Natural killer cell treated with Interleukin-12 subunit alpha and Interleukin-12 subunit beta and Interleukin-15 and Interleukin-18, amount 100 ng/mL, for 72 hours (primary cell): ENCODE measurements at regions not wholly inside any gene's neighbourhood (a gene's known extent, or its start where the extent isn't known, plus 50 kb on each side); places are given as distances from the start of the nearest gene placed in this dataset.

ENCODE experiments used
- ATAC-seq, 2 donors: fragments of 150-1000 bp; cut with Tn5 transposase in 1 of 2; sonication (Bioruptor Pico), chemical (Tn5 transposase) in 1 of 2; 2 replicates each; pipeline ENCODE4 v1.10.0; 2021
- DNase-seq: peaks from one replicate; pipeline ENCODE4 v3.0.0; 2022; ENCODE audit warnings: low spot score
- H3K27ac Mint-ChIP-seq, 2 donors: 1 replicate in 1 of 2; 2 replicates in 1 of 2; pipeline ENCODE4 v1.8.0; 2022; ENCODE audit warnings: mixed read lengths in 2 of 2, mild to moderate bottlenecking in 1 of 2, moderate library complexity in 1 of 2
- H3K27me3 Mint-ChIP-seq, 2 donors: 1 replicate in 1 of 2; 2 replicates in 1 of 2; pipeline ENCODE4 v1.8.0; 2022; ENCODE audit warnings: mixed read lengths in 2 of 2
- H3K36me3 Mint-ChIP-seq: one replicate; pipeline ENCODE4 v1.8.0; 2022; ENCODE audit warnings: mixed read lengths
- H3K4me1 Mint-ChIP-seq, 2 donors: 1 replicate in 1 of 2; 2 replicates in 1 of 2; pipeline ENCODE4 v1.8.0; 2022; ENCODE audit warnings: low read depth in 2 of 2, mixed read lengths in 2 of 2, mild to moderate bottlenecking in 1 of 2
- H3K4me3 Mint-ChIP-seq: one replicate; pipeline ENCODE4 v1.8.0; 2022; ENCODE audit warnings: mixed read lengths
- H3K9me3 Mint-ChIP-seq: 2 replicates; pipeline ENCODE4 v1.8.0; 2022; ENCODE audit warnings: mixed read lengths

GRCh38 chr4:138912704-138913340 lies 102.8 kb upstream of the NOCT start:
- no peaks in the 10 kb centered on the region for H3K36me3 Mint-ChIP-seq
- no peaks in the 10 kb centered on the region for H3K27me3 Mint-ChIP-seq
- H3K4me3 Mint-ChIP-seq, result no peak overlapping the region
- ATAC-seq (no peak), DNase-seq (no peak)
- no peak overlapping the region for H3K27ac Mint-ChIP-seq
- H3K4me1 Mint-ChIP-seq, result no peaks in the 10 kb centered on the region
- no peaks in the 10 kb centered on the region for H3K9me3 Mint-ChIP-seq

DNA sequence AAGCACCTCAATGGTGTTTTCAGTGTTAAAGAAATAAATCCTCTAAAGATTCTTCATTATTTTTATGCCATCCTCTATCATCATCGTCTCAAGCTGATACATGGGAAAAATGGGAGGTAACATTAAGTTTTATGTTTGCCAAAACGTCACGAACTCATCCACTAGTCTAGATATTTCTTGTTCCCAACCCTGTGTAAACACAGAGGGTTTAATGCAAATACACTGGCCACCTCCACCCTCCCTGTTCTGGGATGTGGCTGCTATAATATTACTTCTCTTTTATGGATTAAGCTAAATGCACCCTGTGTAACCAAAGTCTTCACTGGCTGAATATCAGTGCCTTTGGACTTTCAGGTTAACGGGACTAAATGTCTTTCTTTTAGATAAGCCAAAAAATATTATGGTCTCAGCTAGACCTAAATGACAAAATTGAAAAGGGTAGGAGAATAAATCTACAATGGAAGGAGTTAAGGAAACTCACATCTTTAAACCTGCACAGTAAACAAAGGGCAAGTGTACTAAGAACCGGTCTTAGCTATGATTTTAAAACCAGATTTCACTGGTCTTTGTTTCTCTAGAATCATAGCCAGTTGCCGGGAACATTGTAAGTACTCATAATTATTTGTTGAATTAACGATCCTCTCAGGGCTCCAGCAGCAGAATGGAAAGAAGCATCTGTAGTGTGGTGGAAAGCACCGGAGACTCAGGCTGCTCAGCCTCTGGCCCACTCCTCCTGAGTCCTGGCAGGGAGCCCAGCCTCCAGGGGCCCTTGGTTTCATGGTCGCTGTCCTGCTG lies 103.5 kb upstream of the NOCT start:
- Mint-ChIP-seq H3K9me3 (no peaks in the 10 kb centered on the region), H3K4me3 (no peak overlapping the region), H3K27ac (no peak overlapping the region), H3K4me1 (no peaks in the 10 kb centered on the region), H3K27me3 (no peaks in the 10 kb centered on the region), H3K36me3 (no peaks in the 10 kb centered on the region)
- DNase-seq (no peak), ATAC-seq (no peak)

DNA sequence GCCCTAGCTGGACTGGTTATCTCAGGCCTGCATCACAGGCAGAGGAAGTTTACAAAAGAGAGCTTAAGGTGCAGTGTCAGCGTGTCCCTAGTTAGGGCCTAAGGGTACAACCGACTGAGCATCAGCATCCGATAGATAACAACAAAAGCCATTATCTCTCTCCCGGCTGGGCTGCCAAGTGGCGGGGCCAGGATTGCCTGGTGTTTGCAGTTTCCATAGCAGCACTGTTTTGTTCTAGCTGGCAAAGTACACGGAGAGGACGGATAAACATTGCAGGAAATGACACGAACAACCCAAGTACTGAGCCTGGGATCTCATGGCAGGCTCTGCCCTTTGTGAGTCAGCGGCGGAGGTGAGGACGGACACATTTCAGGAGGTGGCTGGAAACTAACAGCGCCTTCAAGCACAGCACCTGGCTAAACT lies 104.7 kb upstream of the NOCT start:
- ATAC-seq (no peak), DNase-seq (no peak)
- H3K36me3 Mint-ChIP-seq, result no peaks in the 10 kb centered on the region
- no peaks in the 10 kb centered on the region for H3K4me1 Mint-ChIP-seq
- no peaks in the 10 kb centered on the region for H3K27me3 Mint-ChIP-seq
- no peak overlapping the region for H3K27ac Mint-ChIP-seq
- H3K9me3 Mint-ChIP-seq, result no peaks in the 10 kb centered on the region
- no peak overlapping the region for H3K4me3 Mint-ChIP-seq

DNA sequence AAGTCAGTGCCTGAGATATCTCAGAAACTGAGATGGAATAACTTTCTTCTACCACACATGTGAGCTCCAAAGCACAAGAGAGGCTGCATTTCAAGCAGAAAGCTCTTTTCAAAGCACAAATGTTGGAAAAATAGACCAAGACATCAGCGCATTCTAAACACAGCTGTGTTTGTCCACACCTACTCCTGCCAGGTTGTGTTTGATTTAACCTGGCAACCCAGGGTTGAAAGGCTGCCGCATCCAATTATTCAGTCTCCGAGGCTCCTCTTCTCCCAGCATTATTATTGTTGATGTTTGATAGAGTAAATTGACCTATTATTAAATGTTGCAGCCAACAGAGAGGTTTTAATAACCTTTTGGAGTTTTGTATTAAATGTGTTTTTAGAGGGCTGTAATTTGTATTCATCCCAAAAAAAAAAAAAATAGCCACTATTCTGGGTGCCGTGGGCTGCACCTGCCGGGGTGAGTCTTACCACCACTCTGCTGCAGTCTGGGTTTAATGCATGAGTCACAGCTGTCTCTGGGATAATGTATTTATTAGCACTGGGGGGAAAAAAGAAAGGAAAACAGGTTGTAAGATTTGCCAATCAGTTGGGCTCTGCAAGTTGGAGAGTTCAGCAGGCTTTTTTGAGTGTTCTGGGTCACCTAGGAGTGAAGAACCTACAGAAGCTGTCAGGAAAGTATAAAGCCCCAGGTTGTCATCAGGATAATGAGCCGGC lies 105.2 kb upstream of the NOCT start:
- H3K4me1 Mint-ChIP-seq, result no peaks in the 10 kb centered on the region
- H3K4me3 Mint-ChIP-seq, result no peak overlapping the region
- no peaks in the 10 kb centered on the region for H3K36me3 Mint-ChIP-seq
- H3K27me3 Mint-ChIP-seq, result no peaks in the 10 kb centered on the region
- H3K9me3 Mint-ChIP-seq, result no peaks in the 10 kb centered on the region
- ATAC-seq (no peak), DNase-seq (no peak)
- no peak overlapping the region for H3K27ac Mint-ChIP-seq

DNA sequence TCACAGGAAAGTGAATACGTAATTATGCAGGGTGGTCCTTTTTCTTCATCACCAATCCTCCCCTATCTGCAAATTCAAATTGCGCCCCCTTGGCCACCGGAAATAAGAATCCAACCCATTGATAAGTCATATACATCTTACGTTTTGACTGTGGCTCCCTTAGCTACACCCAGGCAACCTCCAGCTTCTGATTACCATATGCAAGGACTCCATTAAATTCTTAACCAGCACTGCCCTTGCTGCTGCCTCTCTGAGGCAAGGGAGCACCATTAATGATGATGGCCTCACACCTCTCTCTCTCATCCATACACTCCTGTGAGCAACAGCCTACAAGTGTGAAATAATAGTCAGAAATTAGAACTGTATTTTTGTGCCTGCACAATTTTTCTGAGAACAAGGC lies 106.0 kb upstream of the NOCT start:
- ATAC-seq (no peak), DNase-seq (no peak)
- H3K4me1 Mint-ChIP-seq, result peaks cover 0 to 2% of the 10 kb centered on the region in 2 donors
- H3K27me3 Mint-ChIP-seq, result no peaks in the 10 kb centered on the region
- H3K9me3 Mint-ChIP-seq, result no peaks in the 10 kb centered on the region
- no peaks in the 10 kb centered on the region for H3K36me3 Mint-ChIP-seq
- H3K27ac Mint-ChIP-seq, result no peak overlapping the region
- H3K4me3 Mint-ChIP-seq, result no peak overlapping the region

DNA sequence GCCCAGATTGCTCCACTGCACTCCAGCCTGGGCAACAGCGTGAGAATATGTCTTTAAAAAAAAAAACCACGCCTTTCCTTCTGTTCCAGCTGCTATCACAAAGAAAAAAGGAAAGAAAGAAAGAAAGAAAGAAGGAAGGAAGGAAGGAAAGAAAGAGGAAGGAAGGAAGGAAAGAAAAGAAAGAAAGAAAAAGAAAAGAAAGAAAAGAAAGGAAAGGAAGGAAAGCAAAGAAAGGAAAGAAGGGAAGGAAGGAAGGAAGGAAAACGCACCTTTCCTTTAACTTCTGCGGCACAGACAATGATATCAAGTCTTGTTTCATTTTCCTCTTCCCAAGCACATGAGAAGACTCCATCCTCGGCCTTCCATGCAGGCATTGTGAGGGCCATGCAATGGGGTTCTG lies 107.4 kb upstream of the NOCT start:
- Mint-ChIP-seq H3K27me3 (no peaks in the 10 kb centered on the region), H3K9me3 (no peaks in the 10 kb centered on the region), H3K36me3 (no peaks in the 10 kb centered on the region), H3K27ac (no peak overlapping the region), H3K4me3 (no peak overlapping the region), H3K4me1 (peaks cover 0 to 2% of the 10 kb centered on the region in 2 donors)
- DNase-seq (no peak), ATAC-seq (no peak)

DNA sequence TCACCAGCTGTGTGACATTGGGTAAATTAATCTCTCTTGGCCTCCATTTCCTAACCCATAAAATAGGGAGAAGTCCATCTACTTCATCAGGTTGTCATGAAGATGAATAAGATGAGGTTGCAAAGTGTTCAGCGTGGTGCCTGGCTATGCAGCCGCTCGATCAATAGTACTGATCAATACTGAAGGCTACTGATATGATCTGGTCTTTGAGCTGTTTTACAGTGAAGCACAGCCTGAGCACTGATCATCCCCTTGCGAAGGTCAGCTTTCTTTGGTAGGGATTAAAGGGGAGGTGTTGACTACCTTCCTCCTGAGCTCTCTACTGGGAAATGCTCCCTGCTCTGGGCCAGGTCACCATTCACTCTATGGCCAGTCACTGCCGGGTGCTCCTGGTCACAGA lies 108.4 kb upstream of the NOCT start:
- ATAC-seq (no peak), DNase-seq (no peak)
- Mint-ChIP-seq H3K4me1 (peaks cover 0 to 2% of the 10 kb centered on the region in 2 donors), H3K36me3 (no peaks in the 10 kb centered on the region), H3K27me3 (no peaks in the 10 kb centered on the region), H3K27ac (no peak overlapping the region), H3K9me3 (no peaks in the 10 kb centered on the region), H3K4me3 (no peak overlapping the region)

GRCh38 chr4:138904793-138905192 lies 110.8 kb upstream of the NOCT start:
- Mint-ChIP-seq H3K36me3 (no peaks in the 10 kb centered on the region), H3K4me3 (no peak overlapping the region), H3K27me3 (no peaks in the 10 kb centered on the region), H3K9me3 (no peaks in the 10 kb centered on the region), H3K4me1 (peaks cover 0 to 2% of the 10 kb centered on the region in 2 donors), H3K27ac (no peak overlapping the region)
- ATAC-seq (no peak), DNase-seq (no peak)

- peaks cover 0 to 2% of the 10 kb centered on the region in 2 donors for H3K4me1 Mint-ChIP-seq
- H3K27ac Mint-ChIP-seq, result no peak overlapping the region
- no peak overlapping the region for H3K4me3 Mint-ChIP-seq
- DNase-seq, result no peak
- no peaks in the 10 kb centered on the region for H3K9me3 Mint-ChIP-seq
- no peaks in the 10 kb centered on the region for H3K36me3 Mint-ChIP-seq
- no peak for ATAC-seq
- no peaks in the 10 kb centered on the region for H3K27me3 Mint-ChIP-seq
Observed at GRCh38 chr4:138903185-138903584, 112.4 kb upstream of the NOCT start.

DNA sequence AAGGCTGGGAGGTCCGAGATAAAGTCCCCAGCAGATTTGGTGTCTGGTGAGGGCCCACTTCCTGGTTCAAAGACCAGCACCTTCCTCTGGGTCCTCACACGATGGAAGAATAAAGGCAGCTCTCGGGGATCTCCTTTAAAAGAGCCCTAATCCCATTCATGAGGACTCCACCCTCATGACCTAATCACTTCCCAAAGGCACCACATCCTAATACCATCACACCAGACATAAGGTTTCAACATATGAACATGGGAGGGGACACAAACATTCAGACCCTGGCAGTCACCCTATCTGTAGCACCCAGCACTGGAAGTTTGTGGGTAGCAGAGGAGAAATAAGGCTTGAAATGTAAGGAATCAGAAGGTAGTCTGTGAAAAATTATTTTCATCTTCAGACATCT lies 112.9 kb upstream of the NOCT start:
- H3K27me3 Mint-ChIP-seq, result no peaks in the 10 kb centered on the region
- DNase-seq, result no peak
- peaks cover 0 to 2% of the 10 kb centered on the region in 2 donors for H3K4me1 Mint-ChIP-seq
- no peaks in the 10 kb centered on the region for H3K9me3 Mint-ChIP-seq
- ATAC-seq, result no peak
- H3K4me3 Mint-ChIP-seq, result no peak overlapping the region
- no peaks in the 10 kb centered on the region for H3K36me3 Mint-ChIP-seq
- H3K27ac Mint-ChIP-seq, result no peak overlapping the region

DNA sequence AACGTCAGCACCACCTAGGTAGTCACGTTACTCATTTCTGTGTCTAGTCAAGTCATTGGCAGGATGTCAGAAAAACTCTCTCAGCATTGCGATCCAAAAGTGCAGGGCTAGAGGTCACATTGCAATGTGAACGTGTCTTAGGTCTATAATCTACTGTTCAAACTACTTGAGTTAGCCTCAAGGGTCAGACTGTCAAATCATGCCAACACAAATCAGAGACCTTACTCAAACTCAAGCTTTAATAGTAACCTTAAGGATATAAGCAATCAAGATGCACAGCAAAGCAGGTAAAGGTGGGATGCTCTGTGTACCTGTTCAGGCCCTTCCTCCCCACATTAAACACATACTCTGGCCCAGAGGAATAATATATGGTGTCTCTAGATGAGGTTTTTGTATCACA lies 114.4 kb upstream of the NOCT start:
- Mint-ChIP-seq H3K36me3 (no peaks in the 10 kb centered on the region), H3K4me3 (no peak overlapping the region), H3K27me3 (peaks cover 0 to 6% of the 10 kb centered on the region in 2 donors), H3K27ac (no peak overlapping the region), H3K9me3 (no peaks in the 10 kb centered on the region), H3K4me1 (peaks cover 0 to 2% of the 10 kb centered on the region in 2 donors)
- DNase-seq, result no peak
- no peak for ATAC-seq

GRCh38 chr4:138899999-138900398 lies 115.6 kb upstream of the NOCT start:
- Mint-ChIP-seq H3K4me1 (peaks cover 0 to 2% of the 10 kb centered on the region in 2 donors), H3K27me3 (peaks cover 3 to 6% of the 10 kb centered on the region in 2 donors), H3K9me3 (no peaks in the 10 kb centered on the region), H3K36me3 (no peaks in the 10 kb centered on the region), H3K4me3 (no peak overlapping the region), H3K27ac (no peak overlapping the region)
- ATAC-seq (no peak), DNase-seq (no peak)

GRCh38 chr4:138898282-138898681 lies 117.3 kb upstream of the NOCT start:
- H3K36me3 Mint-ChIP-seq, result no peaks in the 10 kb centered on the region
- H3K4me3 Mint-ChIP-seq, result no peak overlapping the region
- peaks cover 3 to 6% of the 10 kb centered on the region in 2 donors for H3K27me3 Mint-ChIP-seq

GRCh38 chr4:138897811-138898226 lies 117.8 kb upstream of the NOCT start:
- Mint-ChIP-seq H3K4me3 (no peak overlapping the region), H3K36me3 (no peaks in the 10 kb centered on the region), H3K4me1 (no peaks in the 10 kb centered on the region), H3K27ac (no peak overlapping the region), H3K9me3 (no peaks in the 10 kb centered on the region), H3K27me3 (peaks cover 3 to 6% of the 10 kb centered on the region in 2 donors)
- ATAC-seq (peak in 1 of 2 donors; percentile 31), DNase-seq (no peak)

More at GRCh38 chr4:138898282-138898681, 117.3 kb upstream of the NOCT start:
- no peak for ATAC-seq
- Mint-ChIP-seq H3K27ac (no peak overlapping the region), H3K4me1 (no peaks in the 10 kb centered on the region), H3K9me3 (no peaks in the 10 kb centered on the region)
- no peak for DNase-seq
